Amygdala (tissue), 56 donors: ENCODE measurements at regions not wholly inside any gene's neighbourhood (a gene's known extent, or its start where the extent isn't known, plus 50 kb on each side); places are given as distances from the start of the nearest gene placed in this dataset.
"Not testable (repeated sequence)": the region's sequence is repeated elsewhere in the genome, so short reads cannot be mapped to it uniquely, and the experiment has no call there.

Source experiments
- DNase-seq, 56 donors: peaks; one replicate each; lab custom pipeline; 2025; lab: John Stamatoyannopoulos, UW

DNA sequence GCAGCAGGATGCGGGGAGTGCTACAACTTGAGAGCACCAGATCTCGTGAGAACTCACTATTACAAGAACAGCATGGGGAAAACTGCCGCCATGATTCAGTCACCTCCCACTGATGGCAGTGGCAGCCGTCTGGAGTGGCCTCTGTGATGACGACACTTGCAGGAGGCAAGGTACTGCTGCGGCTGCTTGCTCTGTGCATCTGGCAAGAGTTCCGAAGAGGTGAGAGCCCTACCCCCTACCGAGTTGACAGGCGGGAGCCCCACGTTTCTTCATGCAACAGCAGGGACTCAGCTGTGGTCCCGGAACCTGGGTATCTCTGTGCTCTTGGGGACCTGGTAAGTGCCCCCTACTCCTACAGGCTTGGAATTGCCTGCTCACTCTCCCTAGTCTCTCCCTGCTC, 1672.7 kb upstream of the TMEFF2 start:
- DNase-seq, result no peak

GRCh38 chr2:193861557-193861956, 1666.8 kb upstream of the TMEFF2 start:
- DNase-seq, result no peak

- no peak for DNase-seq
These were observed 1653.3 kb upstream of the TMEFF2 start for GRCh38 chr2:193847991-193848390.

DNA sequence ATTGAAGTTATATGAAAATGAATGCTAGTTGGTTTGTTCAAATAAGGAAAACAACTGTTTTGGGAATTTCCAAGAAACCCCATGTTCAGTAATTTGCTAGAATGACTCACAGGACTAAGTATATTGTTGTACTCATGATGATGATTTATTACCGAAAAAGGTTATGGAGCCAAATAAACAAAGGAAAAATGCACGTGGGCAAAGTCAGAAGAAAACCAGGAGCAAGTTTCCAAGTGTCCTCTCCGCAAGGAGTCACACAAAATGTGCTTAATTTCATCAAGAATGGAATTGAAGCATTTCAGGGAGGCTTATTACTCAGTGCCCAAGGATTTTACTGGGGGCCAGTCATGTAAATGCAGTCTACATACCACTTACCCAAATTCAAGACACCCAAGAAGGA, 1652.4 kb upstream of the TMEFF2 start:
- DNase-seq, result no peak

GRCh38 chr2:193845604-193846003, 1650.9 kb upstream of the TMEFF2 start:
- DNase-seq, result no peak

DNA sequence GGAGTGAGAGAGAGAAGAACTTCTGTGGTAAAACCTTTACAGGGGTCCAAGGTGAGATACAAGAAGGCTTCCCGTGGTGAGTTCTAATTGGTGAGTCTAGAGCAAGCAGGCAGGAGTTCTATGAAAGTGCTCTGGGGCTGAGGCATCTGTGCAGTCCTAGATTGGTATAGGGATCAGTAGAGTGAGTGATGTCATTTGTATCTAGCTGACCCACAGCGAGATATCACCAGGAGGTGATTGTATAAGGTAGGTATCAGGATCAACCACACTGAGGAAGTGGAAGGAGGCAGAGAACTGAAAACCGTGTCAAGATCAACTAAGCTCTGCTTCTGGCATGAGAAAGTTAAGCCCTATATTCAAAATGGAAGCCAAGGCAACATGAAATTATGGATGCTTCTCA, 1648.9 kb upstream of the TMEFF2 start:
- DNase-seq, result no peak

- DNase-seq, result no peak
These were observed 1646.8 kb upstream of the TMEFF2 start for GRCh38 chr2:193841384-193842150.

DNA sequence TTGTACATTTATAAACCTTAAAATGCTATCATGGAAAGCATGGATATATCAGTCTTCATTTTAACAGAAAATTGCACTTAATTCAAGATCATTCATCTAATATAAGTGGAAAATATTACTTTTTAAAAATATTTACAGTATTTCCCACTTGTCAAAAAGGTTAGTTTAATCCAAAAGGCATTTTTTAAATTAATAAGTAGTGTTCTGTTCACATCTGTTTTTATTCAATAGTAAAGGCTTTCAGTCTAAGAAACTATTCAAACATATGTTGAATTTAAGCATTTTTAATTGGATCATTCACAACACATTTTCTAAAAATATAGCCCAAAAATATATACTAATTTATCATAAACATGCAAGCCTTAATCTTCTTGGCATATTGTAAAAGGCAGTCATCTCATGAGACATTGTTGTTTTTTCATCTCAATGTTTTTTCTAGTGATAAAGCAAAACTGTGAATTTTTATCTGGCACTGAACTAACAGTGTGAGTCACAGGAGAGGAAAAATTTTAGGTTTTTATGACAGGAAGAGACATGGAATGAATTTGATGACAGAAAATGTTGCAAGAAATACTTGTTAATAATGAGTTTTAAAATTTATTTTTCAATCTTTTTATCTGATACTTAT, 1642.5 kb upstream of the TMEFF2 start:
- DNase-seq, result no peak

GRCh38 chr2:193836424-193837006, 1641.8 kb upstream of the TMEFF2 start:
- DNase-seq, result not testable (repeated sequence)

GRCh38 chr2:193833895-193834294, 1639.2 kb upstream of the TMEFF2 start:
- DNase-seq, result not testable (repeated sequence)

GRCh38 chr2:193824474-193824873, 1629.7 kb upstream of the TMEFF2 start:
- no peak for DNase-seq

DNA sequence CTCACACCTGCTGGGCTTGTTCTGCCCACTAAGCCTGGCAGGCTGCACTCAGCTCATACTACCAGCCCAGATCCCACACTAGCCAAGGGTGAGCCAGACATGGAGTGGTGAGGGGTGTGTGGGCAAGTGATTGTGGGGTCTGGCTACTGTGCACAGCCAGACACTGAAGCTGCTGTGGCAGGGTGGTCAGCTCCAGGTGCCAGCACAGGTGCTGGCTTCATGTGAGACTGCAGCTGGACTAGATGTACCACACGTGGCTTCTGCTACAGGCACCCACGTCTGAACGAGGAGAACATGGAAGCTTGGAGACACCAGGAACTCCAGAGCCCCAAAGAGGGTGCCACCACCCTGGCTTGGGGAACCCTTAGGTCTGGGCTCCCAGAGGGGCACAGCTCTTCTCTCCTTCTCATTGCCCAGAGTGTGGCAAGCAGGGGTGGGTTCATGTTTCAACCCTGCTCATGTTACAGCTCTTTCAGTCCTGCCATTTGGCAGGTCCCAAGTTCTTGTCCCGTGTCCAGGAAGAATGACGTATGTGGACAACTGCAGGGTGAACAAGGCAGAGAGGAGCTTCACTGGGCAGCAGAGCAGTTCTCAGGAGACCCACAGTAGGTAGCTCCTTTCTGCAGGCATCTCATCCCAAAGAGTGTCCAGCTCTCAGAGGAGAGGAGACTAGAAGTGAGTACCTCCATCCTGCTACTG, 1624.2 kb upstream of the TMEFF2 start:
- no peak for DNase-seq

DNA sequence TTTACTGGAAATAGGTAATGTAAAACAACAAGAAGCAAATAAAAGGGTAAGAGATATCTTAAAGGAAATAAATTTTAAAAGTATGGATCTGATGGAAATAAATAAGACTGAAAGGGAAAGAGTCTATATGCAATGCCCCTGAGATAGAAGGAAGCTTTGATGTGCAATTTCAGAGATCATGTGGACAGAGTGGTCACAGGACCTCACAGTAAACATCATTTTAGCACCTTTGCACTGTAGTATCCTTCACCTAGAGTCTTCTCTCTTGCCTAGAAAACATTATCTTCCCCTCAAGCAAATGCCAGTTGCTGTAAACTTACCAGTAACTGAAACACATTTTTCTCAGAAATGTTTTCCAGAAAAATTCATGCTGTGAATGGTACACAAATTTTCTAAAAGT, 1621.3 kb upstream of the TMEFF2 start:
- no peak for DNase-seq

DNA sequence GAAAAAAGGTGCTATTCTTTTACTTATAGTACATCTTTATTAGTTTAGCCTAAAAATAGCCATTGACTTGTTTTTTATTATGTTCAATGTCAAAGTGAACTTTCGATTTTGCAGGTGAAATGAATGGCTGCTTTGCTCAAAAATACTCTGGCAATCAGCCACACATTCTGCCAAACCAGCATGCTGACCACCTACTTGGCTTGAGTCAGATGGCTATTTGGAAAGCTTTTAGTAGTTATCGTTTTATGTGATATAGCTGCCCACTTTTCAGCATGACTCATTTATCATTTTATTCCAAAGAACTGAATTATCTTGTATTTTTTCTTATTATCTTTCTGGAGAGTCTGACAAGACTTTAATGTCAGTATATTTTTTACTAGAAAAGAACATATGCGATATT, 1615.8 kb upstream of the TMEFF2 start:
- DNase-seq, result no peak

- no peak for DNase-seq
These were observed 1614.1 kb upstream of the TMEFF2 start for GRCh38 chr2:193808877-193809276.

DNA sequence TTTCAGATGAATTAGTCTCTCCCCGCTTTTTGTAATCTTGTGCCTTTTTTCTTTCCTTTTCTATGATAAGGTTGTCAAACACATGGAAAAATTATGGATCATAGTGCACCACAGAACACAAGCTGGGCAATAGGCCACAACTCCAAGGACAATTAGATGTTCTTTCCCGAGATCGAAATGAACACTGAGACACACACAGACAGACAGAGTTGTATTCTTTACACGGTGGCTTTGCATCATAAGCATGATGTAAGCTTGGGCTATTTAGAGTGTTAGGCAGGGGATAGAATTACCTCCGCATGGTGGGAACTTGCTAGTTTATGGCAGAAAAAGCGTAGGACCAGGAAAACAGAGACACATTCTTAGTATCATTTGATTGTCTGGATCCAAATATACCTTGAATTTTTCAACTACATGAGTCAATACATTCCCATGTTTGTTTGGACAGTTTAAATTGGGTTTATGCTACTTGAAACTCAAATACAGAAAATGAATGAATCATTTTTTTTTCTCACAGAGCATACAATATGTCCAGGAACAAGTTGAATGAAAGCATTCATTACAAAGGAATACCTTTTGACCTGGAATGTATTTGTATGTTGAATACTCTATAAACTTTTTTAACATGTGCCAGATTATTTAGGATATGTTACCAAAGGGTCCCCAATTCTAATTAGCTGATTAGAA, 1611.5 kb upstream of the TMEFF2 start:
- no peak for DNase-seq

DNA sequence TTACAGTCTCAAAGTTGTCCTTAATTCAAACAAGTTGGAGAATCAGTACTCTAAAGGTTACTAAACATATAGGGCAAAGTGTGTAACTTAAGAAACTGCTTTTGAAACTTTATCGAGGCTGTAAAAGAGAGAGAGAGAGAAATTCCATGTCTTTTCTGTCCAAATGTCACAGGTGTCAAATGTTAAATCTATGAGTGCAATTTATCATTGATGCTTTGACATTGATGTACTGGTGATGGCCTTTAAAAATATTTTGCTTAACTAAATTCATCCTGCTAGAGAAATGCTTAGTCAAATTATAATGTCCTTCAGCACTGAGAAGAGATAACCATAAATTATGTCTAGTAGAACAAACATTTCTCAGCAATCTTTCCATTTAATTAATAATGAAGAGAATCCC, 1602.1 kb upstream of the TMEFF2 start:
- DNase-seq, result no peak

- DNase-seq, result no peak
These were observed 1599.2 kb upstream of the TMEFF2 start for GRCh38 chr2:193793914-193794313.

DNA sequence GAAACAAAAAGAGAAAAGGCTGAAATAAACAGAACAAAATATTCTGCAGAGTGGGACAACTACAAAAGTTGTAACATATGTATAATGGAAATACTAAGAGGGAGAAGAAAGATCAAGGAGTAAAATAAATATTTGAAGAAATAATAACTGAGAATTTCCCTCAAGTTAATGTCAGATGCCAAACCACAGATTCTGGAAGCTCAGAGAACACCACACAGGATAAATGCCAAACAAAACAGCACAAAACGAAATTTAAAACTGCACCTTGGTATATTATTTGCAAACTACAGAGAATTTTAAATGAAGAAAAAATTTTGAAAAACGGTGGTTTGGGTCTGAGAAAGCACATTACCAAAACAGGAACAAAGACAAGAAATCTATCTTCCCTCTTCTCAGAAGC, 1588.9 kb upstream of the TMEFF2 start:
- no peak for DNase-seq

DNA sequence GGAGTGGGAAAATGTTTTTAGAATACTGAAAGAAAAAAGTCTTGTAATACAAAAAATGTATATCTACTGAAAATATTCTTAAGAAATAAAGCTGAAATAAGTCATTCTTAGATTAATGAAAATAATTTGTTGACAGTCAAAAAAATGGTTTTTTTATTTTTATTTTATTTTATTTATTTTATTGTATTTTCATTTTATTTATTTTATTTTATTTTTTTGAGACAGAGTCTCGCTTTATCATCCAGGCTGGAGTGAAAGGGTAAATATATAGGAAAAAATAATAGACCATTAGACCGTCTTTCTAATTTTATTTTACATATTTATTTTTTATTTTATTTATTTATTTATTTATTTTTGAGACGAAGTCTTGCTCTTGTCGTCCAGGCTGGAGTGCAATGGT, 1583.6 kb upstream of the TMEFF2 start:
- DNase-seq, result no peak

DNA sequence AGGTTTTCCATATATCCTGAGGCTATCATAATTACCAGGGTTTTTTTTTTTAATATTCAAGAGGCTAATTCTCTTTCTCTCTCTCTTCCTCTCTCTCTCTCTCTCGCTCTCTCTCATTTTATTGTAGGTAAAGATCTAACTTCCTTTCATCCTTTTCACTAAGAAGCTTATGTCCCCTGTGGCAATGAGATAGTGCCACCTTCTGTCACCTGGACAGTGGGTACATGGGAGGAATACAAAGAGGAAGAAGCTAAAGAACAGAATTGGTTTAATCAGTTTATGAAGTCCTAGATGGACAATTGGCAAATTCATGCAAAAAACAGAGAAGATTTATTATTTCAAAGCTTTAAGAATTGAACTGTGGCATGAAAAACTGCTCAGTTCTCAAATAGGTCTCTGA, 1582.3 kb upstream of the TMEFF2 start:
- DNase-seq, result no peak
